K562 (cell line): ENCODE measurements at regions not wholly inside any gene's neighbourhood (a gene's known extent, or its start where the extent isn't known, plus 50 kb on each side); places are given as distances from the start of the nearest gene placed in this dataset.

Experiments
- ATAC-seq: fragments of 200-7000 bp; cut with Tn5 transposase; 3 replicates; pipeline ENCODE4 v1.9.1; 2020; ENCODE audit warnings: moderate library complexity
- BruUV-seq: library from RNA; stranded (reverse); fragments of 400-500 nt; replicated peaks from 2 replicates; lab custom pipeline; 2021; lab: Mats Ljungman, UMichigan
- CTCF ChIA-PET: fragments of 300-600 bp; formaldehyde crosslinking; extraction: SDS; loops from one replicate; lab custom pipeline; 2021; ENCODE audit warnings: low intra/inter-chr PET ratio; lab: Yijun Ruan, JAX
- POLR2A ChIA-PET: fragments of 300-600, 350-650 bp; sonication (Branson Sonifier 250); formaldehyde crosslinking; extraction: SDS; loops from one replicate; lab custom pipeline; 2021; ENCODE audit warnings: antibody characterized with exemption, inconsistent platforms; lab: Yijun Ruan, JAX
- DNase-seq, 4 experiments: peaks; one replicate each; pipeline versions ENCODE4 v3.0.0 to v3.0.0-alpha.2; 2011 to 2018; ENCODE audit warnings: low spot score in 3 of 4, mixed read lengths in 3 of 4; ENCODE audit errors: extremely low read depth in 1 of 4
- FAIRE-seq: peaks from 2 replicates; lab custom pipeline; 2011; peaks lifted over from hg19 to GRCh38; lab: Jason Lieb, UNC
- H2AFZ ChIP-seq: 2 replicates; pipeline ENCODE4 v1.6.0; 2011; ENCODE audit warnings: low read depth, low read length, control low read depth, inconsistent platforms
- H3K27ac ChIP-seq: fragments of 200-600 bp; 3 replicates; pipeline ENCODE4 v1.8.0; 2011; ENCODE audit warnings: low read depth, mild to moderate bottlenecking, control low read depth, inconsistent platforms, low read length, moderate library complexity, mixed read lengths; ENCODE audit errors: extremely low read depth
- H3K27me3 ChIP-seq, 2 experiments: fragments of 300-600 bp in 1 of 2; 2 replicates in 1 of 2; 3 replicates in 1 of 2; pipeline versions ENCODE4 v1.6.0 to v1.8.0; 2011; ENCODE audit warnings: inconsistent platforms in 2 of 2, low read length in 2 of 2, mild to moderate bottlenecking in 1 of 2, mixed read lengths in 1 of 2, moderate library complexity in 1 of 2; ENCODE audit not compliant: control insufficient read depth in 2 of 2, insufficient read depth in 2 of 2
- H3K36me3 ChIP-seq: fragments of 300-600 bp; 3 replicates; pipeline ENCODE4 v1.8.0; 2011; ENCODE audit warnings: mild to moderate bottlenecking, low read length, inconsistent platforms; ENCODE audit not compliant: control insufficient read depth, insufficient read depth
- H3K4me1 ChIP-seq, 2 experiments: fragments of 200-600 bp in 1 of 2; replicated peaks in 1 of 2; 2 replicates in 1 of 2; 3 replicates in 1 of 2; pipeline versions ENCODE4 v1.5.1 to v1.8.0; 2011; ENCODE audit warnings: inconsistent platforms in 2 of 2, low read length in 2 of 2, mild to moderate bottlenecking in 1 of 2, mixed read lengths in 1 of 2, moderate library complexity in 1 of 2; ENCODE audit not compliant: control insufficient read depth in 2 of 2, insufficient read depth in 2 of 2
- H3K4me2 ChIP-seq: 2 replicates; pipeline ENCODE4 v1.6.1; 2011; ENCODE audit warnings: low read length, control low read depth, inconsistent platforms, mixed read lengths; ENCODE audit not compliant: insufficient read depth
- H3K4me3 ChIP-seq: fragments of 200-600 bp; sonication (generic), shearing (Covaris generic); 2 replicates; pipeline ENCODE4 v1.5.1; 2016; ENCODE audit warnings: control low read depth, inconsistent platforms
- H3K79me2 ChIP-seq: fragments of 200-600 bp; 3 replicates; pipeline ENCODE4 v1.8.0; 2011; ENCODE audit warnings: low read length, inconsistent platforms; ENCODE audit not compliant: control insufficient read depth, insufficient read depth
- H3K9ac ChIP-seq, 2 experiments: 2 replicates each; pipeline versions ENCODE4 v1.6.0 to v1.6.1; 2011; ENCODE audit warnings: low read depth in 2 of 2, low read length in 2 of 2, control low read depth in 1 of 2, inconsistent platforms in 1 of 2, mild to moderate bottlenecking in 1 of 2, mixed read lengths in 1 of 2; ENCODE audit not compliant: insufficient read depth in 1 of 2
- H3K9me1 ChIP-seq: one replicate; pipeline ENCODE4 v1.6.0; 2011; ENCODE audit warnings: inconsistent platforms, mild to moderate bottlenecking, low read length, moderate library complexity; ENCODE audit not compliant: control insufficient read depth, insufficient read depth
- H3K9me3 ChIP-seq: replicated peaks from 2 replicates; pipeline ENCODE4 v1.5.1; 2011; ENCODE audit warnings: low read depth, low read length, inconsistent platforms; ENCODE audit not compliant: control insufficient read depth, insufficient read depth
- H4K20me1 ChIP-seq: replicated peaks from 2 replicates; pipeline ENCODE4 v1.6.1; 2011; ENCODE audit warnings: low read length, inconsistent platforms, mixed read lengths; ENCODE audit not compliant: control insufficient read depth, insufficient read depth
- SNAPC5 ChIP-seq: fragments of 250-450 bp; sonication (Bioruptor Pico); IDR thresholded peaks from 2 replicates; pipeline ENCODE4 v1.8.0; 2021; ENCODE audit warnings: moderate library complexity, mild to moderate bottlenecking, inconsistent platforms
- ZNF263 ChIP-seq: sonication (generic); formaldehyde crosslinking; IDR thresholded peaks from 2 replicates; pipeline ENCODE4 v1.8.0; 2022; ENCODE audit warnings: mild to moderate bottlenecking, missing genetic modification reagents, borderline replicate concordance
- ZNF280A ChIP-seq: fragments of 450-650 bp; IDR thresholded peaks from 2 replicates; pipeline ENCODE4 v1.6.1; 2018; ENCODE audit warnings: mild to moderate bottlenecking, low read depth; ENCODE audit not compliant: partially characterized antibody
- in situ Hi-C: fragments of 300-500 bp; cut with MboI; formaldehyde crosslinking; loops from 4 replicates; pipeline ENCODE4 v1.15.0; 2018; ENCODE audit warnings: inconsistent platforms, mixed read lengths
- intact Hi-C: fragments of 100-400 bp; cut with micrococcal nuclease; formaldehyde crosslinking; loops from 2 replicates; pipeline ENCODE4 v1.14.2; 2022

- TF ChIP-seq ZNF280A (no peak), ZNF263 (CRISPR knock-in tag) (no peak)
Observed at GRCh38 chr12:88750867-88751543, 170.7 kb upstream of the KITLG start (continued).

- no peaks in the 10 kb centered on the region for H3K4me1 ChIP-seq
- intact Hi-C loops: no loop called here
- DNase-seq (no peak), ATAC-seq (no peak), FAIRE-seq (no peak)
- BruUV-seq: no TSS peak
- H3K9me1 ChIP-seq: no peaks in the 10 kb centered on the region
- no peak overlapping the region for H3K4me2 ChIP-seq
- H2AFZ ChIP-seq: no peak overlapping the region
- H3K36me3 ChIP-seq: no peaks in the 10 kb centered on the region
- no peaks in the 10 kb centered on the region for H3K79me2 ChIP-seq
- POLR2A ChIA-PET: no interaction called here
- H3K27ac ChIP-seq: no peak overlapping the region
- no peaks in the 10 kb centered on the region; the same call in 1 of the 2 replicates for H3K9me3 ChIP-seq
- H3K4me3 ChIP-seq: no peak overlapping the region
- H3K9ac ChIP-seq: no peak overlapping the region
- CTCF ChIA-PET: no interaction called here
- no peaks in the 10 kb centered on the region for H4K20me1 ChIP-seq
- in situ Hi-C loops: no loop called here
- H3K27me3 ChIP-seq: no peaks in the 10 kb centered on the region
- TF ChIP-seq SNAPC5 (CRISPR knock-in tag): no peak
- TF ChIP-seq, all 486 proteins: peak for 0
Observed at GRCh38 chr12:88746386-88746785, 166.1 kb upstream of the KITLG start.
